Neural progenitor cell (in vitro differentiated cells): ENCODE measurements at regions not wholly inside any gene's neighbourhood (a gene's known extent, or its start where the extent isn't known, plus 50 kb on each side); places are given as distances from the start of the nearest gene placed in this dataset.

ENCODE experiments used
- CTCF ChIP-seq: fragments of 200-600 bp; sonication (generic); IDR thresholded peaks from 2 replicates; pipeline ENCODE4 v1.5.1; 2017; ENCODE audit warnings: antibody characterized with exemption, mild to moderate bottlenecking
- EZH2 ChIP-seq: fragments of 200-600 bp; sonication (generic); IDR thresholded peaks from 2 replicates; pipeline ENCODE4 v1.6.1; 2017; ENCODE audit warnings: antibody characterized with exemption, mild to moderate bottlenecking, moderate library complexity
- EZH2phosphoT487 ChIP-seq: fragments of 200-600 bp; sonication (generic); IDR thresholded peaks from 2 replicates; pipeline ENCODE4 v1.6.1; 2017; ENCODE audit warnings: antibody characterized with exemption

- TF ChIP-seq CTCF: no peak
- no peak for TF ChIP-seq EZH2phosphoT487
- no peak for TF ChIP-seq EZH2
Measured at GRCh38 chr18:1732143-1732542, 827.5 kb downstream of the ADCYAP1 start.
